AG04449 (cell line): ENCODE measurements at regions not wholly inside any gene's neighbourhood (a gene's known extent, or its start where the extent isn't known, plus 50 kb on each side); places are given as distances from the start of the nearest gene placed in this dataset.

Experiments used
- CTCF ChIA-PET: fragments of 350-600 bp; formaldehyde crosslinking; extraction: SDS; loops from one replicate; lab custom pipeline; 2021; ENCODE audit warnings: antibody characterized with exemption; lab: Yijun Ruan, JAX
- POLR2A ChIA-PET: fragments of 400-600, 350-600 bp; formaldehyde crosslinking; extraction: SDS; loops from one replicate; lab custom pipeline; 2020; ENCODE audit warnings: antibody characterized with exemption, inconsistent platforms; lab: Yijun Ruan, JAX
- DNase-seq: peaks from one replicate; pipeline ENCODE4 v3.0.0-alpha.2; 2010; ENCODE audit warnings: low read depth, low spot score
- H3K4me3 ChIP-seq: 2 replicates; pipeline ENCODE4 v1.5.1; 2011; ENCODE audit warnings: low read depth, mild to moderate bottlenecking, control low read depth, low read length
- TF ChIP-seq, protein P1 (sequence below): IDR thresholded peaks from one replicate; pipeline ENCODE4 v1.5.1; 2011; ENCODE audit warnings: mild to moderate bottlenecking, moderate library complexity, low read length, control low read depth, inconsistent platforms; ENCODE audit not compliant: insufficient read depth; ENCODE audit errors: missing control alignments

DNA sequence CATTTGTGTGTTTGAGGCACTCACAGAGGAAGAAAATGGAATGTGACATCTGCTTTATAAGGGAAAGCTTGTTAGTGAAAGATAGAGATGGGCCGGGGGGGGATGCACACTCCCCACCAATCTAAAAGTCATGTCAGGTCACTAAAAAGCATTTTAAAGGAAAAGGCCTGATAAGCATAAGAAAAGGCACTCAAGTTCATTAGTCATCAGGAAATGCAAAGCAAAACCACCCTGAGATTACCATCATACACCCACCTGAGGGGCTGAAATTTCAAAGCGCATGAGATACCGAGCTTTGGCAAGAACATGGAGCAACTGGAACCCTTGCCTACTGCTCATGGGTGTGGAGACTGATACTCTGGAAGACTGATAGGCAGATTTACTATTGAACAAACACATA, 77.9 kb upstream of the ANO1 start:
- POLR2A ChIA-PET, result no interaction called here
- CTCF ChIA-PET, result no interaction called here
- TF ChIP-seq, protein P1, sequence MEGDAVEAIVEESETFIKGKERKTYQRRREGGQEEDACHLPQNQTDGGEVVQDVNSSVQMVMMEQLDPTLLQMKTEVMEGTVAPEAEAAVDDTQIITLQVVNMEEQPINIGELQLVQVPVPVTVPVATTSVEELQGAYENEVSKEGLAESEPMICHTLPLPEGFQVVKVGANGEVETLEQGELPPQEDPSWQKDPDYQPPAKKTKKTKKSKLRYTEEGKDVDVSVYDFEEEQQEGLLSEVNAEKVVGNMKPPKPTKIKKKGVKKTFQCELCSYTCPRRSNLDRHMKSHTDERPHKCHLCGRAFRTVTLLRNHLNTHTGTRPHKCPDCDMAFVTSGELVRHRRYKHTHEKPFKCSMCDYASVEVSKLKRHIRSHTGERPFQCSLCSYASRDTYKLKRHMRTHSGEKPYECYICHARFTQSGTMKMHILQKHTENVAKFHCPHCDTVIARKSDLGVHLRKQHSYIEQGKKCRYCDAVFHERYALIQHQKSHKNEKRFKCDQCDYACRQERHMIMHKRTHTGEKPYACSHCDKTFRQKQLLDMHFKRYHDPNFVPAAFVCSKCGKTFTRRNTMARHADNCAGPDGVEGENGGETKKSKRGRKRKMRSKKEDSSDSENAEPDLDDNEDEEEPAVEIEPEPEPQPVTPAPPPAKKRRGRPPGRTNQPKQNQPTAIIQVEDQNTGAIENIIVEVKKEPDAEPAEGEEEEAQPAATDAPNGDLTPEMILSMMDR, result no peak
- no peak for DNase-seq
- no peak overlapping the region for H3K4me3 ChIP-seq

- no peak overlapping the region for H3K4me3 ChIP-seq
- ChIA-PET POLR2A (no interaction called here), CTCF (no interaction called here)
- TF ChIP-seq, protein P1, result no peak
- no peak for DNase-seq
These were observed 76.9 kb upstream of the ANO1 start for GRCh38 chr11:70001246-70001645.

GRCh38 chr11:70002433-70002832, 75.7 kb upstream of the ANO1 start:
- DNase-seq, result no peak
- no peak overlapping the region for H3K4me3 ChIP-seq
- TF ChIP-seq, protein P1, result no peak
- POLR2A ChIA-PET, result no interaction called here
- CTCF ChIA-PET, result no interaction called here

GRCh38 chr11:70005107-70005818, 72.9 kb upstream of the ANO1 start:
- POLR2A ChIA-PET, result no interaction called here
- H3K4me3 ChIP-seq, result no peak overlapping the region
- CTCF ChIA-PET, result no interaction called here
- peak; percentile 24 for DNase-seq
- TF ChIP-seq, protein P1, result no peak

- CTCF ChIA-PET, result no interaction called here
- TF ChIP-seq, protein P1, result no peak
These were observed 70.3 kb upstream of the ANO1 start for GRCh38 chr11:70007796-70008195.

DNA sequence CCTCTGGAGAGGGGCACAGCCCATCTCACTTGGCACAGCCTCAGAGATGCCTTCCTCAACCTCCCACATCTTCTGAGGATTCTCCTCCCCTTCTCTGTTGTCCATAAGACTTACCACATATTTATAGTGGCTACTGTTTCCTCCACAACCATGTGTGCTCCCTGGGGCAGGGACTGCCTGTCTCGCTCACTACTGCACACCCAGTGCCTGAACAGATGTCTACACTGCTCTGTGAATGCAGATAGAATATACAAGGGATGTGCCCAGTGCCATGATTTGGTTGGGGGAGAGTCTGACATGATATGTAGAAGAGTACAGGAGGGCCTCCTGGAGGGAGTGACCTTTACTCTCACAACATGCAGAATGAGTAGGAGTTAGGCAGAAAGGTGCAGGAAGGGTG, 67.3 kb upstream of the ANO1 start:
- no peak overlapping the region for H3K4me3 ChIP-seq
- ChIA-PET POLR2A (no interaction called here), CTCF (no interaction called here)
- TF ChIP-seq, protein P1, result no peak
- no peak for DNase-seq

More at GRCh38 chr11:70007796-70008195, 70.3 kb upstream of the ANO1 start:
- POLR2A ChIA-PET, result interaction anchor here (0.6 kb wide), 1 partner anchor 333 kb away, joined by 3 read pairs; the partner anchor contains the start of gene LTO1
- no peak overlapping the region for H3K4me3 ChIP-seq
- no peak for DNase-seq
